SK-N-SH treated with all-trans-retinoic acid at 6 μM for 48 hours (cell line): ENCODE measurements at regions not wholly inside any gene's neighbourhood (a gene's known extent, or its start where the extent isn't known, plus 50 kb on each side); places are given as distances from the start of the nearest gene placed in this dataset.

ENCODE experiments used
- PATZ1 ChIP-seq: fragments of 250-450 bp; sonication (Bioruptor Pico); IDR thresholded peaks from 2 replicates; pipeline ENCODE4 v1.8.0; 2020; ENCODE audit warnings: mild to moderate bottlenecking, moderate library complexity, borderline replicate concordance
- POU6F1 ChIP-seq: fragments of 250-450 bp; sonication (Bioruptor Pico); IDR thresholded peaks from 2 replicates; pipeline ENCODE4 v1.8.0; 2021; ENCODE audit warnings: low read depth, mild to moderate bottlenecking, moderate library complexity, borderline replicate concordance

GRCh38 chr7:98771941-98772603 is 97.7 kb downstream of the TMEM130 start:
- no peak for TF ChIP-seq POU6F1 (CRISPR knock-in tag)
- TF ChIP-seq PATZ1 (CRISPR knock-in tag) = no peak
